ENCODE measurements at regions not wholly inside any gene's neighbourhood (a gene's known extent, or its start where the extent isn't known, plus 50 kb on each side); places are given as distances from the start of the nearest gene placed in this dataset.

DNA sequence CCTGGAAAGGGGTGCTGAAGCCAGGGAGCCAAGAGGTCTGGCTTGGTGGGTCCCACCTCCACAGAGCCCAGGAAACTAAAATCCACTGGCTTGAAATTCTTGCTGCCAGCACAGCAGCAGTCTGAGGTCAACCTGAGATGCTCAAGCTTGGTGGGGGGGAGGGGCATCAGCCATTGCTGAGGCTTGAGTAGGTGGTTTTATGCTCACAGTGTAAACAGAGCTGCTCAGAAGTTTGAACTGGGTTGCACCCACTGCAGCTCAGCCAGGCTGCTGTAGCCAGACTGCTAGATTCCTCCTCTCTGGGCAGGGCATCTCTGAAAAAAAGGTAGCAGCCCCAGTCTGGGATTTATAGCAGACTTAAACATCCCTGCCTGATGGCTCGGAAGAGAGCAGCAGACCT lies 55.5 kb upstream of the FBXL17 start (continued):
- no peak for TF ChIP-seq ZNF777 (tag by site-specific recombination; IDR thresholded peaks at IDR 0.05; ENCODE audit: borderline replicate concordance)
- peak; percentile 42; the same call in 1 of the 2 replicates for TF ChIP-seq ZFHX2 (tag by site-specific recombination; conservative IDR thresholded peaks at IDR 0.05)
- TF ChIP-seq, protein P1, sequence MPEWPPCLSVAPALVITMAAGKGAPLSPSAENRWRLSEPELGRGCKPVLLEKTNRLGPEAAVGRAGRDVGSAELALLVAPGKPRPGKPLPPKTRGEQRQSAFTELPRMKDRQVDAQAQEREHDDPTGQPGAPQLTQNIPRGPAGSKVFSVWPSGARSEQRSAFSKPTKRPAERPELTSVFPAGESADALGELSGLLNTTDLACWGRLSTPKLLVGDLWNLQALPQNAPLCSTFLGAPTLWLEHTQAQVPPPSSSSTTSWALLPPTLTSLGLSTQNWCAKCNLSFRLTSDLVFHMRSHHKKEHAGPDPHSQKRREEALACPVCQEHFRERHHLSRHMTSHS (tag by site-specific recombination; IDR thresholded peaks at IDR 0.05): no peak
- TF ChIP-seq, protein P2, sequence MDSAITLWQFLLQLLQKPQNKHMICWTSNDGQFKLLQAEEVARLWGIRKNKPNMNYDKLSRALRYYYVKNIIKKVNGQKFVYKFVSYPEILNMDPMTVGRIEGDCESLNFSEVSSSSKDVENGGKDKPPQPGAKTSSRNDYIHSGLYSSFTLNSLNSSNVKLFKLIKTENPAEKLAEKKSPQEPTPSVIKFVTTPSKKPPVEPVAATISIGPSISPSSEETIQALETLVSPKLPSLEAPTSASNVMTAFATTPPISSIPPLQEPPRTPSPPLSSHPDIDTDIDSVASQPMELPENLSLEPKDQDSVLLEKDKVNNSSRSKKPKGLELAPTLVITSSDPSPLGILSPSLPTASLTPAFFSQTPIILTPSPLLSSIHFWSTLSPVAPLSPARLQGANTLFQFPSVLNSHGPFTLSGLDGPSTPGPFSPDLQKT (IDR thresholded peaks at IDR 0.05; ENCODE audit: borderline replicate concordance, low read depth, low read length): no peak
- TF ChIP-seq, protein P3, sequence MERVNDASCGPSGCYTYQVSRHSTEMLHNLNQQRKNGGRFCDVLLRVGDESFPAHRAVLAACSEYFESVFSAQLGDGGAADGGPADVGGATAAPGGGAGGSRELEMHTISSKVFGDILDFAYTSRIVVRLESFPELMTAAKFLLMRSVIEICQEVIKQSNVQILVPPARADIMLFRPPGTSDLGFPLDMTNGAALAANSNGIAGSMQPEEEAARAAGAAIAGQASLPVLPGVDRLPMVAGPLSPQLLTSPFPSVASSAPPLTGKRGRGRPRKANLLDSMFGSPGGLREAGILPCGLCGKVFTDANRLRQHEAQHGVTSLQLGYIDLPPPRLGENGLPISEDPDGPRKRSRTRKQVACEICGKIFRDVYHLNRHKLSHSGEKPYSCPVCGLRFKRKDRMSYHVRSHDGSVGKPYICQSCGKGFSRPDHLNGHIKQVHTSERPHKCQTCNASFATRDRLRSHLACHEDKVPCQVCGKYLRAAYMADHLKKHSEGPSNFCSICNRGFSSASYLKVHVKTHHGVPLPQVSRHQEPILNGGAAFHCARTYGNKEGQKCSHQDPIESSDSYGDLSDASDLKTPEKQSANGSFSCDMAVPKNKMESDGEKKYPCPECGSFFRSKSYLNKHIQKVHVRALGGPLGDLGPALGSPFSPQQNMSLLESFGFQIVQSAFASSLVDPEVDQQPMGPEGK (tag by site-specific recombination; IDR thresholded peaks at IDR 0.05): no peak

DNA sequence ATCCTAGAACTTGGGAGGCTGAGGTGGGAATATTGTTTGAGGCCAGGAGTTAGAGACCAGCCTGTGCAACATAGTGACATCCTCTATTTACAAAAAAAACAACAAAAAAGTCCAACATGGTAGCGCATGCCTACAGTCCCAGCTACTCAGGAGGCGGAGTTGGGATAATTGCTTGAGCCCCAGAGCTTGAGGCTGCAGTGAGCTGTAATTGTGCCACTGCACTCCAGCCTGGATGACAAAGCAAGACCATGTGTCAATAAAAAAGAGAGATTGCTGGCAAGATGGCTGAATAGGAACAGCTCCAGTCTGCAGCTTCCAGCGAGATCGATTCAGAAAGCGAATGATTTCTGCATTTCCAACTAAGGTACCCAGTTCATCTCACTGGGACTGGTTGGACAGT lies 54.8 kb upstream of the FBXL17 start:
- Histone ChIP-seq H3K4me3 (ENCODE audit: low read depth, low read length) (no peak overlapping the region), H3K27ac (ENCODE audit: extremely low read depth, low read depth, low read length) (no peak overlapping the region), H3K4me1 (ENCODE audit: control insufficient read depth, insufficient read depth, low read length) (no peaks in the 10 kb centered on the region), H3K9me3 (ENCODE audit: control insufficient read depth, insufficient read depth, low read depth, low read length) (no peaks in the 10 kb centered on the region), H3K36me3 (ENCODE audit: control insufficient read depth in 2 of 2, insufficient read depth in 1 of 2, low read length in 2 of 2) (no peaks in the 10 kb centered on the region)
- POLR2A ChIA-PET: no interaction called here
- TF ChIP-seq ZNF16 (tag by site-specific recombination; IDR thresholded peaks at IDR 0.05; ENCODE audit: low read depth) (no peak), KLF9 (tag by site-specific recombination; IDR thresholded peaks at IDR 0.05; ENCODE audit: low read depth) (no peak), ZNF571 (tag by site-specific recombination; IDR thresholded peaks at IDR 0.05) (no peak), ZBTB20 (tag by site-specific recombination; IDR thresholded peaks at IDR 0.05) (no peak)
- TF ChIP-seq, protein P4, sequence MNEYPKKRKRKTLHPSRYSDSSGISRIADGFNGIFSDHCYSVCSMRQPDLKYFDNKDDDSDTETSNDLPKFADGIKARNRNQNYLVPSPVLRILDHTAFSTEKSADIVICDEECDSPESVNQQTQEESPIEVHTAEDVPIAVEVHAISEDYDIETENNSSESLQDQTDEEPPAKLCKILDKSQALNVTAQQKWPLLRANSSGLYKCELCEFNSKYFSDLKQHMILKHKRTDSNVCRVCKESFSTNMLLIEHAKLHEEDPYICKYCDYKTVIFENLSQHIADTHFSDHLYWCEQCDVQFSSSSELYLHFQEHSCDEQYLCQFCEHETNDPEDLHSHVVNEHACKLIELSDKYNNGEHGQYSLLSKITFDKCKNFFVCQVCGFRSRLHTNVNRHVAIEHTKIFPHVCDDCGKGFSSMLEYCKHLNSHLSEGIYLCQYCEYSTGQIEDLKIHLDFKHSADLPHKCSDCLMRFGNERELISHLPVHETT (tag by site-specific recombination; IDR thresholded peaks at IDR 0.05): no peak
- TF ChIP-seq, protein P5, sequence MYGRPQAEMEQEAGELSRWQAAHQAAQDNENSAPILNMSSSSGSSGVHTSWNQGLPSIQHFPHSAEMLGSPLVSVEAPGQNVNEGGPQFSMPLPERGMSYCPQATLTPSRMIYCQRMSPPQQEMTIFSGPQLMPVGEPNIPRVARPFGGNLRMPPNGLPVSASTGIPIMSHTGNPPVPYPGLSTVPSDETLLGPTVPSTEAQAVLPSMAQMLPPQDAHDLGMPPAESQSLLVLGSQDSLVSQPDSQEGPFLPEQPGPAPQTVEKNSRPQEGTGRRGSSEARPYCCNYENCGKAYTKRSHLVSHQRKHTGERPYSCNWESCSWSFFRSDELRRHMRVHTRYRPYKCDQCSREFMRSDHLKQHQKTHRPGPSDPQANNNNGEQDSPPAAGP (tag by site-specific recombination; IDR thresholded peaks at IDR 0.05): no peak
- CTCF ChIA-PET: interaction anchor here (0.6 kb wide), 1 partner anchor 13 kb away, joined by 3 read pairs; no protein-coding TSS in a partner anchor

DNA sequence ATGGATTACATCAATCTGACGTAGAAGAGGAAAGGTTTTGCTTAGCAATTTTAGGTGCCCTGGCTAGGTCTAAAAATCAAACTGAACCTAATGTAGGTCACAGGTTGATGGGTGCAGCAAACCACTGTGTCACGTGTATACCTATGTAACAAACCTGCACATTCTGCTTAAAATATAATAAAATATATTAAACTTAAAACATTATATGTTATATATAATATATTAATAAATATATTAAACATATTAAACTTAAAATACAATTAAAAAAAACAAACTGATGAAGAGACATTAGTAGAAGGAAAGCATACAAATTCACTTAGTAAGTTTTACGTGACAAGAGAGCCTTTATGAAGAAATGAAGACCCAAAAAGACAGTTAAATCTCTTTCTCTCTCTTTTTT lies 51.7 kb upstream of the FBXL17 start:
- no peak for TF ChIP-seq ZBTB48 (tag by site-specific recombination; IDR thresholded peaks at IDR 0.05)
- no peak for TF ChIP-seq ZNF660 (tag by site-specific recombination; IDR thresholded peaks at IDR 0.05)
- no peaks in the 10 kb centered on the region for H3K36me3 ChIP-seq (ENCODE audit: control insufficient read depth in 2 of 2, insufficient read depth in 1 of 2, low read length in 2 of 2)
- no peak overlapping the region for H3K27ac ChIP-seq (ENCODE audit: extremely low read depth, low read depth, low read length)
- no peaks in the 10 kb centered on the region for H3K4me1 ChIP-seq (ENCODE audit: control insufficient read depth, insufficient read depth, low read length)
- ChIA-PET CTCF (no interaction called here), POLR2A (no interaction called here)
- no peak overlapping the region for H3K4me3 ChIP-seq (ENCODE audit: low read depth, low read length)
- H3K9me3 ChIP-seq (ENCODE audit: control insufficient read depth, insufficient read depth, low read depth, low read length): no peaks in the 10 kb centered on the region

DNA sequence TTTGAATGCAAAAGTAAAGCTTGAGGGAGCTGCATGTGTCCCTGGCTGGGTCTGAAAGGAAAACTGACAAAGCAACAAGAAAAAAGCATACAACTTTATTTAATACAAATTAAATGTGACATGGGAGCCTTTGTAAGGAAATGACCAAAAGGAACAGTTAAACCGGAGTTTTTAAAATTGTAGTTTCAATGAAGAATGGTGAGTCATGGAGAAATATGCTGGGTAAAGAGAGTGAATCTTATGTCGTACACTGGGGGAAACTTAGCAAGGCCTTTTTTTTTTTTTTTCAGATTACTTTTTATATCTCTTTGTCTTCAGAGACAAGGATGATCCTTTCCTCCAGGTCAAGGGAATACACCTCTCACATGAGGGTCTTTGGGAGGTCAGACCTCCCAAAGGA lies 50.1 kb upstream of the FBXL17 start:
- CTCF ChIA-PET: no interaction called here
- no peaks in the 10 kb centered on the region for H3K9me3 ChIP-seq (ENCODE audit: control insufficient read depth, insufficient read depth, low read depth, low read length)
- POLR2A ChIA-PET: no interaction called here
- TF ChIP-seq, protein P6, sequence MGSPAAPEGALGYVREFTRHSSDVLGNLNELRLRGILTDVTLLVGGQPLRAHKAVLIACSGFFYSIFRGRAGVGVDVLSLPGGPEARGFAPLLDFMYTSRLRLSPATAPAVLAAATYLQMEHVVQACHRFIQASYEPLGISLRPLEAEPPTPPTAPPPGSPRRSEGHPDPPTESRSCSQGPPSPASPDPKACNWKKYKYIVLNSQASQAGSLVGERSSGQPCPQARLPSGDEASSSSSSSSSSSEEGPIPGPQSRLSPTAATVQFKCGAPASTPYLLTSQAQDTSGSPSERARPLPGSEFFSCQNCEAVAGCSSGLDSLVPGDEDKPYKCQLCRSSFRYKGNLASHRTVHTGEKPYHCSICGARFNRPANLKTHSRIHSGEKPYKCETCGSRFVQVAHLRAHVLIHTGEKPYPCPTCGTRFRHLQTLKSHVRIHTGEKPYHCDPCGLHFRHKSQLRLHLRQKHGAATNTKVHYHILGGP (tag by site-specific recombination; IDR thresholded peaks at IDR 0.05): no peak
- TF ChIP-seq, protein P7, sequence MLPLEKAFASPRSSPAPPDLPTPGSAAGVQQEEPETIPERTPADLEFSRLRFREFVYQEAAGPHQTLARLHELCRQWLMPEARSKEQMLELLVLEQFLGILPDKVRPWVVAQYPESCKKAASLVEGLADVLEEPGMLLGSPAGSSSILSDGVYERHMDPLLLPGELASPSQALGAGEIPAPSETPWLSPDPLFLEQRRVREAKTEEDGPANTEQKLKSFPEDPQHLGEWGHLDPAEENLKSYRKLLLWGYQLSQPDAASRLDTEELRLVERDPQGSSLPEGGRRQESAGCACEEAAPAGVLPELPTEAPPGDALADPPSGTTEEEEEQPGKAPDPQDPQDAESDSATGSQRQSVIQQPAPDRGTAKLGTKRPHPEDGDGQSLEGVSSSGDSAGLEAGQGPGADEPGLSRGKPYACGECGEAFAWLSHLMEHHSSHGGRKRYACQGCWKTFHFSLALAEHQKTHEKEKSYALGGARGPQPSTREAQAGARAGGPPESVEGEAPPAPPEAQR (tag by site-specific recombination; IDR thresholded peaks at IDR 0.05): no peak
- TF ChIP-seq SCRT1 (tag by site-specific recombination; IDR thresholded peaks at IDR 0.05; ENCODE audit: borderline replicate concordance) (no peak), ZNF324 (tag by site-specific recombination; IDR thresholded peaks at IDR 0.05) (no peak)
- TF ChIP-seq, protein P8, sequence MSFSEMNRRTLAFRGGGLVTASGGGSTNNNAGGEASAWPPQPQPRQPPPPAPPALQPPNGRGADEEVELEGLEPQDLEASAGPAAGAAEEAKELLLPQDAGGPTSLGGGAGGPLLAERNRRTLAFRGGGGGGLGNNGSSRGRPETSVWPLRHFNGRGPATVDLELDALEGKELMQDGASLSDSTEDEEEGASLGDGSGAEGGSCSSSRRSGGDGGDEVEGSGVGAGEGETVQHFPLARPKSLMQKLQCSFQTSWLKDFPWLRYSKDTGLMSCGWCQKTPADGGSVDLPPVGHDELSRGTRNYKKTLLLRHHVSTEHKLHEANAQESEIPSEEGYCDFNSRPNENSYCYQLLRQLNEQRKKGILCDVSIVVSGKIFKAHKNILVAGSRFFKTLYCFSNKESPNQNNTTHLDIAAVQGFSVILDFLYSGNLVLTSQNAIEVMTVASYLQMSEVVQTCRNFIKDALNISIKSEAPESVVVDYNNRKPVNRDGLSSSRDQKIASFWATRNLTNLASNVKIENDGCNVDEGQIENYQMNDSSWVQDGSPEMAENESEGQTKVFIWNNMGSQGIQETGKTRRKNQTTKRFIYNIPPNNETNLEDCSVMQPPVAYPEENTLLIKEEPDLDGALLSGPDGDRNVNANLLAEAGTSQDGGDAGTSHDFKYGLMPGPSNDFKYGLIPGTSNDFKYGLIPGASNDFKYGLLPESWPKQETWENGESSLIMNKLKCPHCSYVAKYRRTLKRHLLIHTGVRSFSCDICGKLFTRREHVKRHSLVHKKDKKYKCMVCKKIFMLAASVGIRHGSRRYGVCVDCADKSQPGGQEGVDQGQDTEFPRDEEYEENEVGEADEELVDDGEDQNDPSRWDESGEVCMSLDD (tag by site-specific recombination; IDR thresholded peaks at IDR 0.05): no peak

More for the DNA sequence above, 50.1 kb upstream of the FBXL17 start:
- H3K36me3 ChIP-seq (ENCODE audit: control insufficient read depth in 2 of 2, insufficient read depth in 1 of 2, low read length in 2 of 2): no peaks in the 10 kb centered on the region
- H3K4me1 ChIP-seq (ENCODE audit: control insufficient read depth, insufficient read depth, low read length): no peaks in the 10 kb centered on the region
- no peak overlapping the region for H3K4me3 ChIP-seq (ENCODE audit: low read depth, low read length)
- no peak overlapping the region for H3K27ac ChIP-seq (ENCODE audit: extremely low read depth, low read depth, low read length)
